CD4-positive, alpha-beta T cell (primary cell): ENCODE measurements at regions not wholly inside any gene's neighbourhood (a gene's known extent, or its start where the extent isn't known, plus 50 kb on each side); places are given as distances from the start of the nearest gene placed in this dataset.

Experiments
- ATAC-seq: fragments of 200-7000 bp; cut with Tn5 transposase; one replicate; pipeline ENCODE4 v1.10.0; 2022; ENCODE audit warnings: mild to moderate bottlenecking; ENCODE audit not compliant: poor library complexity
- CTCF ChIA-PET: fragments of 350-600 bp; sonication (Branson Sonifier 250); formaldehyde crosslinking; loops from one replicate; lab custom pipeline; 2021; ENCODE audit warnings: antibody characterized with exemption, inconsistent platforms; lab: Charles Lee
- POLR2A ChIA-PET: fragments of 350-600 bp; sonication (Branson Sonifier 250); formaldehyde crosslinking; loops from one replicate; lab custom pipeline; 2021; ENCODE audit warnings: antibody characterized with exemption, inconsistent platforms; lab: Charles Lee
- DNase-seq, 14 experiments: peaks; one replicate each; pipeline ENCODE4 v3.0.0-alpha.2; 2013 to 2020; ENCODE audit warnings: mixed read lengths in 2 of 14
- H3K27ac ChIP-seq, 2 donors: one replicate each; pipeline versions ENCODE4 v1.5.1 to v1.7.0; 2013; ENCODE audit warnings: low read length in 2 of 2, low read depth in 1 of 2, mild to moderate bottlenecking in 1 of 2
- H3K27me3 ChIP-seq, 2 experiments: 1 replicate in 1 of 2; 2 replicates in 1 of 2; pipeline versions ENCODE4 v1.6.1 to v1.7.0; 2013; ENCODE audit warnings: low read length in 2 of 2, control low read depth in 1 of 2, mild to moderate bottlenecking in 1 of 2, moderate library complexity in 1 of 2; ENCODE audit not compliant: insufficient read depth in 2 of 2, control insufficient read depth in 1 of 2
- H3K36me3 ChIP-seq: one replicate; pipeline ENCODE4 v1.6.1; 2013; ENCODE audit warnings: low read length, control low read depth; ENCODE audit not compliant: insufficient read depth
- H3K4me1 ChIP-seq: one replicate; pipeline ENCODE4 v1.6.1; 2013; ENCODE audit warnings: low read length, control low read depth; ENCODE audit not compliant: insufficient read depth
- H3K4me3 ChIP-seq: one replicate; pipeline ENCODE4 v1.5.1; 2013; ENCODE audit warnings: mild to moderate bottlenecking, low read length, moderate library complexity
- H3K9me3 ChIP-seq, 2 experiments: 1 replicate in 1 of 2; 2 replicates in 1 of 2; pipeline versions ENCODE4 v1.6.1 to v1.7.0; 2013; ENCODE audit warnings: low read length in 2 of 2, mild to moderate bottlenecking in 2 of 2, control low read depth in 1 of 2, moderate library complexity in 1 of 2; ENCODE audit not compliant: control insufficient read depth in 1 of 2, insufficient read depth in 1 of 2
- H3K27ac Mint-ChIP-seq: one replicate; pipeline ENCODE4 v1.8.0; 2020; ENCODE audit warnings: mixed read lengths
- H3K27me3 Mint-ChIP-seq: one replicate; pipeline ENCODE4 v1.8.0; 2021; ENCODE audit warnings: mixed read lengths
- H3K36me3 Mint-ChIP-seq: one replicate; pipeline ENCODE4 v1.8.0; 2021; ENCODE audit warnings: low read depth, mixed read lengths
- H3K4me1 Mint-ChIP-seq: one replicate; pipeline ENCODE4 v1.8.0; 2021; ENCODE audit warnings: low read depth, mixed read lengths
- H3K4me3 Mint-ChIP-seq: one replicate; pipeline ENCODE4 v1.8.0; 2020; ENCODE audit warnings: mild to moderate bottlenecking, mixed read lengths
- H3K9me3 Mint-ChIP-seq: one replicate; pipeline ENCODE4 v1.8.0; 2020; ENCODE audit warnings: mixed read lengths
- CTCF ChIP-seq: fragments of 200-600 bp; IDR thresholded peaks from one replicate; pipeline ENCODE4 v1.8.0; 2022; ENCODE audit warnings: antibody characterized with exemption, mild to moderate bottlenecking
- intact Hi-C, 2 experiments: fragments of 100-400 bp; cut with DNase I in 1 of 2; cut with micrococcal nuclease in 1 of 2; formaldehyde crosslinking; loops; one replicate each; pipeline versions ENCODE4 v1.15.1 to v1.9.0; 2023 to 2025; cut with DNase I, micrococcal nuclease

- Mint-ChIP-seq H3K4me3 (no peak overlapping the region), H3K27ac (no peak overlapping the region), H3K27me3 (no peaks in the 10 kb centered on the region), H3K9me3 (peaks cover 15% of the 10 kb centered on the region), H3K4me1 (no peaks in the 10 kb centered on the region), H3K36me3 (no peaks in the 10 kb centered on the region)
- no peak for DNase-seq
- no peak for ATAC-seq
- H3K4me1 ChIP-seq, result no peaks in the 10 kb centered on the region
- H3K27me3 ChIP-seq, result no peaks in the 10 kb centered on the region
- intact Hi-C loops, result no loop called here
- peaks cover 0 to 1% of the 10 kb centered on the region in 2 experiments for H3K9me3 ChIP-seq
- H3K27ac ChIP-seq, result no peak overlapping the region
- no peak overlapping the region for H3K4me3 ChIP-seq
- no peak for TF ChIP-seq CTCF
- ChIA-PET CTCF (no interaction called here), POLR2A (no interaction called here)
- H3K36me3 ChIP-seq, result no peaks in the 10 kb centered on the region
Measured at GRCh38 chr11:97279341-97279740, 889.5 kb downstream of the JRKL start.

GRCh38 chr11:97280347-97280746 lies 890.5 kb downstream of the JRKL start:
- Mint-ChIP-seq H3K9me3 (peaks cover 8% of the 10 kb centered on the region), H3K27me3 (no peaks in the 10 kb centered on the region), H3K4me3 (no peak overlapping the region), H3K27ac (no peak overlapping the region), H3K36me3 (no peaks in the 10 kb centered on the region), H3K4me1 (no peaks in the 10 kb centered on the region)
- ChIA-PET CTCF (no interaction called here), POLR2A (no interaction called here)
- intact Hi-C loops, result no loop called here
- no peak overlapping the region for H3K4me3 ChIP-seq
- H3K9me3 ChIP-seq, result no peaks in the 10 kb centered on the region
- no peak for TF ChIP-seq CTCF
- H3K4me1 ChIP-seq, result no peaks in the 10 kb centered on the region
- H3K27ac ChIP-seq, result no peak overlapping the region
- DNase-seq, result no peak
- H3K27me3 ChIP-seq, result no peaks in the 10 kb centered on the region
- no peak for ATAC-seq
- no peaks in the 10 kb centered on the region for H3K36me3 ChIP-seq

- Mint-ChIP-seq H3K4me1 (no peaks in the 10 kb centered on the region), H3K9me3 (peaks cover 11% of the 10 kb centered on the region), H3K27me3 (no peaks in the 10 kb centered on the region), H3K27ac (no peak overlapping the region), H3K4me3 (no peak overlapping the region), H3K36me3 (no peaks in the 10 kb centered on the region)
- ChIA-PET POLR2A (no interaction called here), CTCF (no interaction called here)
- H3K9me3 ChIP-seq, result no peaks in the 10 kb centered on the region
- ATAC-seq (no peak), DNase-seq (no peak)
- H3K27ac ChIP-seq, result no peak overlapping the region
- H3K36me3 ChIP-seq, result no peaks in the 10 kb centered on the region
- H3K4me3 ChIP-seq, result no peak overlapping the region
- intact Hi-C loops, result no loop called here
- no peaks in the 10 kb centered on the region for H3K4me1 ChIP-seq
- no peak for TF ChIP-seq CTCF
- H3K27me3 ChIP-seq, result no peaks in the 10 kb centered on the region
Measured at GRCh38 chr11:97289823-97290222, 900.0 kb downstream of the JRKL start.
